ENCODE measurements at regions not wholly inside any gene's neighbourhood (a gene's known extent, or its start where the extent isn't known, plus 50 kb on each side); places are given as distances from the start of the nearest gene placed in this dataset.

DNA sequence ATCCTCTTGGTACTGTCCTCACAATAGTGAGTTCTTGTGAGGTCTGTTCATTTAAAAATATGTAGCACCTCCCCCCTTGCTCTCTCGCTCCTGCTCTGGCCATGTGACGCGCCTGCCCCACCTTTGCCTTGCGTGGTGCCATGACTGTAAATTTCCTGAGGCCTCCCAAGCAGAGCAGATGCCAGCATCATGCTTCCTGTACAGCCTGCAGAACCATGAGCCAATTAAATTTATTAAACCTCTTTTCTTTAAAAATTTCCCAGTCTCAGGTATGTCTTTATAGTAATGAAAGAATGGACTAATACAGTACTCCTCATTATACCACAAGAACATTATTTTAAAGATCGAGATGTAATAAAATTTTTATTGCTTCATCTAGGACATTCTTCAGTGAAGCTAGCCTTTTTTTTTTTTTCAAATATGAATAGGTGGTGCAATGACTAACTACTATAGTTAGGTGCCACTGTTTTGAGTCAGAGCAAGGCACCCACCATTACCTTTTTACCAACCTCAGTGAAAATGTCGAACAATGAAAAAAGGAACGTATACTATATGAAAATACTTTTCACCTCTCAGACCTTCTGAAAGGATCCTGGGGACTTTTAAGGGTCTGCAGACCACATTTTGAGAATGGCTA lies 191.1 kb upstream of the SGK1 start:
- POLR2A ChIA-PET = no interaction called here
- Histone ChIP-seq H3K36me3 (ENCODE audit: control insufficient read depth, insufficient read depth, low read length) (no peaks in the 10 kb centered on the region), H3K4me3 (ENCODE audit: low read depth, low read length) (no peak overlapping the region), H3K27me3 (ENCODE audit: control insufficient read depth, insufficient read depth, low read length) (no peaks in the 10 kb centered on the region)
- TF ChIP-seq, protein P1, sequence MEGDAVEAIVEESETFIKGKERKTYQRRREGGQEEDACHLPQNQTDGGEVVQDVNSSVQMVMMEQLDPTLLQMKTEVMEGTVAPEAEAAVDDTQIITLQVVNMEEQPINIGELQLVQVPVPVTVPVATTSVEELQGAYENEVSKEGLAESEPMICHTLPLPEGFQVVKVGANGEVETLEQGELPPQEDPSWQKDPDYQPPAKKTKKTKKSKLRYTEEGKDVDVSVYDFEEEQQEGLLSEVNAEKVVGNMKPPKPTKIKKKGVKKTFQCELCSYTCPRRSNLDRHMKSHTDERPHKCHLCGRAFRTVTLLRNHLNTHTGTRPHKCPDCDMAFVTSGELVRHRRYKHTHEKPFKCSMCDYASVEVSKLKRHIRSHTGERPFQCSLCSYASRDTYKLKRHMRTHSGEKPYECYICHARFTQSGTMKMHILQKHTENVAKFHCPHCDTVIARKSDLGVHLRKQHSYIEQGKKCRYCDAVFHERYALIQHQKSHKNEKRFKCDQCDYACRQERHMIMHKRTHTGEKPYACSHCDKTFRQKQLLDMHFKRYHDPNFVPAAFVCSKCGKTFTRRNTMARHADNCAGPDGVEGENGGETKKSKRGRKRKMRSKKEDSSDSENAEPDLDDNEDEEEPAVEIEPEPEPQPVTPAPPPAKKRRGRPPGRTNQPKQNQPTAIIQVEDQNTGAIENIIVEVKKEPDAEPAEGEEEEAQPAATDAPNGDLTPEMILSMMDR (IDR thresholded peaks at IDR 0.05; ENCODE audit: insufficient read depth, low read depth, low read length) = no peak
- DNase-seq (ENCODE audit: low read depth) = no peak
- CTCF ChIA-PET = interaction anchor here (0.6 to 0.8 kb wide), 2 partner anchors 139 to 214 kb away, joined by 3 read pairs; no protein-coding TSS in a partner anchor

DNA sequence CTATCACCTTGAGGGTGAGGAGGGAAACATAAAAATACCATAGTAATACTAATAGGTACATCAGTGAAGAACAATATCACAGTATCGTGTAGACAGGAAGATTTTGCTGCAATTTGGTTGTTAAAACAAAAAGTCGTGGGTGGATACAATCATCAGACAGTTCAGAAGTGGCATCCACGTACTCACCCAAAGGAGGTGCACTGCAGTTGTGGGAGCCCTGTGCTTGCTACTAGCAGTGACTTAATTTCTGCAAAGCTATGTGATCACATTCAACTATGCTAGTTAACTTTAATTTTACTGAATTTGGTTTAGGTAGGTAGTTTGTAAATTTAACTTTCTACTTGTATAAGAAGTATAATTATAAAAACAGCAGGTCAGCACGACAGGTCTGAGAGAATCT lies 188.2 kb upstream of the SGK1 start:
- Histone ChIP-seq H3K36me3 (ENCODE audit: control insufficient read depth, insufficient read depth, low read length) (no peaks in the 10 kb centered on the region), H3K4me3 (ENCODE audit: low read depth, low read length) (no peak overlapping the region), H3K27me3 (ENCODE audit: control insufficient read depth, insufficient read depth, low read length) (no peaks in the 10 kb centered on the region)
- ChIA-PET POLR2A (no interaction called here), CTCF (interaction anchor here (0.7 kb wide), 1 partner anchor 10 kb away, joined by 3 read pairs; no protein-coding TSS in a partner anchor)
- TF ChIP-seq, protein P1 (IDR thresholded peaks at IDR 0.05; ENCODE audit: insufficient read depth, low read depth, low read length) = no peak
- no peak for DNase-seq (ENCODE audit: low read depth)

DNA sequence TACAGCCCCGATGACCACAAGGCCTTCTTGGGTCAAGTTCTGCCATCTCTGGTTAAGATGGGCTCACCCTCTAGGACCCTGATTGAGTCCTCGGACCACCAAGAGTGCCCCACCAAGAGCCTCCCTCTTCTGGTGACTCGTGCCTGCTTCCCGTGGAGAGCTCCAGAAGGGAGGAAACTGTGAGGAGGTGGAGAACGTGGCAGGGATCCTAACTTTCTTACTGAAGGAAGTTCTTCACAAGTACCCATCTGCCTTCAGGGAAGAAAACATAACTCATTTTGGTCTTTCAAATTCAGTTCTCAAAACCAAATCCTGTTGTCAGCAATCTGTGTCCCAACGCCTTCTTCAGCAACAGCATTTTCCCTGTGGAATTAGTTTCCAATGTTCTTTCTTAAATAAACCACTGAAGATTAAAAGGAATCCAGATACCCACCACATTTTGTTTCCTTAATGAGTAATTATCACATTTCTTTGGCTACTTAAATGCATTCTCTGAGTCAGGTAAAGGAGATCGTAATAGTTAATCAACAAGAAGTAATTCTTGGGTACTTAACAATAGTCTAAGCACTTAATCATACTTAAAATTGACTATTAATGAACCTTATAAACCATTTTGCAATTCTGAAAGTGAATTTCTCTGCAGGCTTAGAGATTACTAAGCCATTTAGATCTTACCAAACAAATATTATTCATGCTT lies 185.8 kb upstream of the SGK1 start:
- ChIA-PET POLR2A (no interaction called here), CTCF (interaction anchor here (0.9 to 1.1 kb wide), 2 partner anchors 10 to 12 kb away, joined by 3 read pairs; no protein-coding TSS in a partner anchor)
- H3K27me3 ChIP-seq (ENCODE audit: control insufficient read depth, insufficient read depth, low read length) = no peaks in the 10 kb centered on the region
- H3K4me3 ChIP-seq (ENCODE audit: low read depth, low read length) = no peak overlapping the region
- no peaks in the 10 kb centered on the region for H3K36me3 ChIP-seq (ENCODE audit: control insufficient read depth, insufficient read depth, low read length)
- no peak for DNase-seq (ENCODE audit: low read depth)
- TF ChIP-seq, protein P1 (IDR thresholded peaks at IDR 0.05; ENCODE audit: insufficient read depth, low read depth, low read length) = no peak

DNA sequence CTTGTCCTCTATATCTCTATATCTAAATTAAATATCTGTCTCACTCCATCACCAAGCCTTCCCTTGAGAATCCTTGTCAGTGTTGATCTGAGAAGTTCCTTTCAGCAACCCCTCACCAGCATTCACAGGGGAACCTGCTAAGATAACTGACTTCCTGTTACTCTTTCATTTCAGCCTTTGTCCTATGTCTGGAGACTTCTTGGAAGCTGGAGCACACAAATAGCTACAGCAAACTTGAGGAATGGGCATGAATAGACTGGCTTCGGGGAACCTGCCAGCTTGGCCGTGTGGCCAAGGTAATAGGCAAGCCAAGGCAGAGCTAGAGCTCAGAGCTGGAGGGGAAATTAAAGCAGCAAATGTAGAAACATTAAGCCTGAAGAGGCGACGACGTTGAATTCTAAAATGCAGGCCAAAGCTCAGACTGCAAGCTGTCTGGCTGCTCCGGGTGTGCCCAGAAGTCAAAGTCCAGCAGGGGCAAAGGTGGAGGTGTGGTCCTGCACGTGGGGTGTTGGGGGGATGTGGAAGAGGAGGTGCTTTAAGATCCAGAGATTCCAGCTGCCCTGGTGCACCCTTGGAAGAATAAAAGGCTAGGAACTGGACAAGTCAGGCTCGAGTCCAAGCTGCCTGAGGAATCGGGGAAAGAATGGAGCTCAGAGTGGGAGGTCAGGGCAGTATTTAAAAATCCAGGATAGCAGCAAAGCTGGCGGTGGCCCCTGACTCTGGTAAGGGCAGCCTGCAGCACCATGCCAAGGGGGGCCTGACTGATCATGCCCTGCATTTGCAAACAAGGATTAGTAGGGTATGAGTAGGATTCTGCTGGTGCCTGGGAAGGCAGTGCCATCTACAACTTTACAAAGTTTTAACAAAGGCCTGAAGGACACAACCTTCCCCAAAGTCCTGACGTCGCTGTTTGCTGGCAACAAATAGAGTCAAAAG lies 185.0 kb upstream of the SGK1 start:
- ChIA-PET CTCF (interaction anchor here (1.0 to 1.3 kb wide), 3 partner anchors 9 to 13 kb away, joined by 3 read pairs; no protein-coding TSS in a partner anchor), POLR2A (no interaction called here)
- TF ChIP-seq, protein P1 (IDR thresholded peaks at IDR 0.05; ENCODE audit: insufficient read depth, low read depth, low read length) = no peak
- Histone ChIP-seq H3K27me3 (ENCODE audit: control insufficient read depth, insufficient read depth, low read length) (no peaks in the 10 kb centered on the region), H3K4me3 (ENCODE audit: low read depth, low read length) (no peak overlapping the region), H3K36me3 (ENCODE audit: control insufficient read depth, insufficient read depth, low read length) (no peaks in the 10 kb centered on the region)
- no peak for DNase-seq (ENCODE audit: low read depth)

DNA sequence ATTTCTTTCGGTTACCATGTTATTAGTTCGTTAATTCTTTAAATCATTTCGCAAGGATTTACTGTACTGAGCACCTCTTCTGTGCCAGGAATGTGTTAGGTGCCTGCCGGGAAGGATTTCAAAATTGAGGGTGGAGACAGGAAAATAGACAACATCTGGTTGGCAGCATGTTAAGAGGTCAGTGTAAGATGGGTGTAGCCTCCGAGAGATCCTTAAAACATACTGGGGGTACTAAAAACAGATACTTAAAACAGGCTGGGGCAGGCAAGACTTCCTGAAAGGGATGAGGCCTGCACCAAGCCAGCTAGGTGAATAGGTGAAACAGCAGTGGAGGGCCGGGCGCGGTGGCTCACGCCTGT lies 178.0 kb upstream of the SGK1 start:
- Histone ChIP-seq H3K4me3 (ENCODE audit: low read depth, low read length) (no peak overlapping the region), H3K36me3 (ENCODE audit: control insufficient read depth, insufficient read depth, low read length) (no peaks in the 10 kb centered on the region), H3K27me3 (ENCODE audit: control insufficient read depth, insufficient read depth, low read length) (no peaks in the 10 kb centered on the region)
- DNase-seq (ENCODE audit: low read depth) = no peak
- ChIA-PET POLR2A (no interaction called here), CTCF (no interaction called here)
- TF ChIP-seq, protein P1 (IDR thresholded peaks at IDR 0.05; ENCODE audit: insufficient read depth, low read depth, low read length) = no peak

Measured in BJ (cell line).